Activated CD4-positive, CD25-positive, alpha-beta regulatory T cell treated with anti-CD3 and anti-CD28 coated beads, Interleukin-2, amount 50 U/mL, for 72 hours (primary cell): ENCODE measurements at regions not wholly inside any gene's neighbourhood (a gene's known extent, or its start where the extent isn't known, plus 50 kb on each side); places are given as distances from the start of the nearest gene placed in this dataset.

ENCODE experiments used
- DNase-seq: peaks from one replicate; pipeline ENCODE4 v3.0.0; 2021

GRCh38 chr16:79493911-79494310 is 106.6 kb downstream of the MAF start:
- DNase-seq: no peak

GRCh38 chr16:79492036-79492435 is 108.5 kb downstream of the MAF start:
- DNase-seq: no peak

- DNase-seq: no peak
These were observed 115.5 kb downstream of the MAF start for GRCh38 chr16:79485020-79485419.

DNA sequence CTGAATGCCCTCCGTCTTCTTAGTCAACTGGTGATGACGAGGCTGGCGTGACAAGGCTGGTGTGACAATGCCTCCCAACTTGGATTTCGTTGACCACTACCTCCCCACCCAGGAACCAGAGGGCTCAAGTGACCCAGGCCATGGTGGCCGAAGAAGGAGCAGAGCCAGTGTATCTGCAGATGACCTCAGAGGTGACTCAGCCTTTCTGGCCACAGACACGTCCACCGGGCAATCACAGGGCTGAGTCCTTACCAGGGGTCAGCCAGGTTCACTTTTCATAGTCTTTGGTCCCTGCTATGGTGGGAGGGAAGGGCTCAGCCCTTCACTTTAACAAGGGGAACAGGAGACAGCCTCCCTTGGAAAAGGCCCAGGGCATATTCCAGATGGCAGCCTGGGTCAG is 116.3 kb downstream of the MAF start:
- DNase-seq: no peak

DNA sequence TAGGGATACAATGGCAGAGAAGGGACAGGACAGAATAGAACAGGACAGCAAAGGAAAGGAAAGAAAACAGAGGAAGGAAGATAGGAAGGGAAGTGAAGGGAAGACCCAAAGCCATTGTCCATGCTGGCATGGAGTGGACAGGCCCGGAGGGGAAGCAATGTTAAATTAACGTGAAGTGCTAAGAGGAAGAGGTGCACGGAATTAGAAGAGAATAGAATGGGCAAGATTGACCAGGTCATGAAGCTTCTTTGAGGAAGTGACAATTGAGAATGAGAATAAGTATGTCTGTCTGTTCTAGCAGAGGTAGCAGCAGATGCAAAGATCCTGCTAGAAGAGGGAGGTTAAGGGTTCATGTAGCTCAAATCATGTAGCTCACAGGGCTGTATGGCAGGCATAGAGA is 117.2 kb downstream of the MAF start:
- DNase-seq: no peak

DNA sequence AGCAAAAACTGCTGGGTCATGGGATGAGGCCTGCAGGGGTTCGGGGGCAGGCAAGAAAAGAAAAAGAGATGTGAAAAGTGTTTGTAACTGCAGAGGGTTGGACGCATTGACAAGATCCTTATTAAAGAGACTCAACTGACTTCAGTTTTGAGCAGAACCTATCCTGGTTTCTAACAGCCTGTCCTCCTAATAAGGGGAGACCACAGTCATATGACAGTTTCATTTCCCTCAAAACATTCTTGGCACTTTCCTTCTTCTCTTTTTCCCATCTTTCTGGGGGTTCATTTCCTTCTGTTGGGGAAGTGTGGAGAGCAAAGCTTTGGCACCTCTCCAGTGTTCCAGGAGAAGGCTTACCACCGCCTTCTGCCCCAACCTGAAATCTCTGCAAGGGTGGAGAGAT is 118.5 kb downstream of the MAF start:
- DNase-seq: no peak

GRCh38 chr16:79480929-79481328 is 119.6 kb downstream of the MAF start:
- DNase-seq: no peak

- no peak for DNase-seq
These were observed 120.5 kb downstream of the MAF start for GRCh38 chr16:79480056-79480455.

GRCh38 chr16:79476580-79476979 is 124.0 kb downstream of the MAF start:
- no peak for DNase-seq

- DNase-seq: no peak
These were observed 124.7 kb downstream of the MAF start for GRCh38 chr16:79475841-79476240.

GRCh38 chr16:79473456-79473855 is 127.1 kb downstream of the MAF start:
- DNase-seq: no peak

GRCh38 chr16:79472426-79472825 is 128.1 kb downstream of the MAF start:
- no peak for DNase-seq

DNA sequence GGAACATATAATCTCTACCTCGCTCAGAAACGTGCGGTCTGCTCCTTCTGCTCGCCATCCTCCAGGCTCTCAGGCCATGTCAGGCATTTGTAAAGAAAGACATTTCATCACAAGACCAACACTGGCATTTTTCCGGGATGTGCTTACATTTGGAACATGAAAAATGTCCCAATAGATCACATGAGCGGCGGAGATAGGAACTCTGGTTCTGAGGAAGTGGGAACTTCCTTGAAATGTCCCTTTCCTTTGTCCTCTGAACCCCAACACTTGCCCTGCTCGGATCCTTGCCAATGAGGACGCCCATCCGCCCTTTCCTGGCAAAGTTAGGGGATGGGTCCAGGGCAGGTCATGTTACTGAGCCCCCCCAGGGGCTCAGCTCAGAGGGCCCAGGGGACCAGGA is 130.5 kb downstream of the MAF start:
- DNase-seq: no peak

GRCh38 chr16:79468631-79469030 is 131.9 kb downstream of the MAF start:
- DNase-seq: no peak

DNA sequence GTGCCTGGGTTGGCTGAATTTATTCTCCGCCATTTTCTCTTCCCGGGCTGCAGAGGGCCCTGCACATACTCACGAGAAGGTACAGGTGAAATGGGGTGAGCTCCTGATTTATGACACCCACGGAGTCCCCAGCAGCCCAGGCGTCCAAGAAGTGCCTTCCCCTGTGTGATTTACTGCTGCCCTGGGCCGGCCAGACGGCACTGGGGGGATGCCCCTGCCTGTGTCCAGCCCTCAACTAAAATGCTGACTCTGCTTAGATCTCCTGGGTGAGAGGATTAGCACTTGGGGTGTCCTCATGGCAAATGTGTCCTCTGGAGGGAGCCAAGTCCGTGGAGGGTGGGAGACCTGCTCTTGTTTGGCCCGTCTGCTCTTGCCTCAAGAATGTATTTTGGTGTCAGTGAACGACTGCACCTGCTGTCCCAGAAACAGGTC is 132.4 kb downstream of the MAF start:
- DNase-seq: no peak

DNA sequence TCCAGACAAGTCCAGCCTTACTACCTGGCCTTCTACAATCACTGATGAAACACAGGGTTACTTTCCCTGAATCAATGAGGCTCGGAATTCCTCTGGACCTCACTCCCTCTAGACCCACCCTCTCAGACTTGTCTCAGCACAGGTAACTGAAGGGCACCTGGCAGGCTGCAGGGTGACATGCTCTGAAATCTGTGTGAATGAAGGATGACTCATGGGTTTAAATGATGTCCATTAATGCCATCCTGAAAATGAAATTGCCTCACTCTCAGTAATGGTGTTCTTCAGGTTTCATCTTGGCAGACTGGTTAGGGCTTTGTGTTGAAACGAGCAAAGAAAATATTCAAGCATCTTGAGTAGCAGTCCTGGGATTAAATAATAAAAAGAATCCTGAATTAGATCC is 134.4 kb downstream of the MAF start:
- no peak for DNase-seq

DNA sequence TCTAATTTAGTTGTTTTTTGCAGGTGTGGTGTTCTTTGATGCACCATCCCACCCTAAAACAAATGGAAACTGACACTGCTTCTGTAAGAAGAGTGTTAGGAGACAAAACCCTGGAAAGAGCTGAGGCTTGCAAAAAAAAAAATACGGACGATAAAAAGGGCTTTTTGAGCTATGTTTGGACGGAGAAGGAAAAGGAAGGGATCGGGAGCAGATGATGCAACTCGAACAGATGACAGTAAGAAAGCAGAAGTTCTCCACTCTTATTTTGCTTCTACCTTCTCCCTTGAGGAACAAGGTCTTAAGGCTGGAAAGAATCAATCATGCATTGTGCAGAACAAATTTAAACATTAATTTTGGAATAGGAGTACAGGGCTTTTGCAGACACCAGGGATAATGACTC is 136.7 kb downstream of the MAF start:
- DNase-seq: no peak

DNA sequence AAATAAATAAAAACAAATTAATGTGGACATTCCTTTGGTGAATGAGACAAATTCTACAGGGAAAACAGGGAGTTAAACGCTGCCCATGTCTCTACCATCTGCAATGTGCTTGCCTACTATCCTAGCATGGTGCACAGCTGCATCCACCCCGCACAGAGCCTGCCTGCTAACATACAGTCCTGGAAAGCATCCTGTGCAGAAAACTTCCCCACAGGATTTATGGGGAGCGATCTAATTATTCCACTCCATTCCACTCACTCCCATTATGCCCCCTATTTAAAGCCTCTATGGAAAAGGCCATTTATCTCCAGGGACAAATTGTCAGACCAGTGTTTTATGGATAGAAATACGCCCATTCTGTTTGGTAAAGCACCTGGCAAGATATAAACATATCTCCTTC is 144.5 kb downstream of the MAF start:
- no peak for DNase-seq

DNA sequence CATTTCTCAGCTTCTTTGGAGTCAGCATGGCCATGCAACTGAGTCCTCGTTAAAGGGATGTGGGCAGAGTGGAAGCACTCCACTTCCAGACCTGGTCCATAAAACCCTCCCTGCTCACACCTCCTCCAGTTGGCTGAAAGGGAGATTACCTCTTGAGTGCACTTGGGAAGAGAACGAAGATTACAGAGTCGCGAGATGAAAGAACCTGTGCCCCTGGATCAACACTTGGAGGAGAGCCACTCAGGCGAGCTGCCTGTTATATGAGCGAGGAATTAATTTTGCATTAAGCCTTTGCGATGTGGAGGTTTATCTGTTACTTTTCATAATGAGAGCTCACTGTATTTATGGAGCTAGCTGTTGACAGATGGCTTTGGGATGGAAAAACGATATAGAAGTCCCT is 147.9 kb downstream of the MAF start:
- DNase-seq: no peak

GRCh38 chr16:79451196-79451816 is 149.2 kb downstream of the MAF start:
- DNase-seq: no peak

DNA sequence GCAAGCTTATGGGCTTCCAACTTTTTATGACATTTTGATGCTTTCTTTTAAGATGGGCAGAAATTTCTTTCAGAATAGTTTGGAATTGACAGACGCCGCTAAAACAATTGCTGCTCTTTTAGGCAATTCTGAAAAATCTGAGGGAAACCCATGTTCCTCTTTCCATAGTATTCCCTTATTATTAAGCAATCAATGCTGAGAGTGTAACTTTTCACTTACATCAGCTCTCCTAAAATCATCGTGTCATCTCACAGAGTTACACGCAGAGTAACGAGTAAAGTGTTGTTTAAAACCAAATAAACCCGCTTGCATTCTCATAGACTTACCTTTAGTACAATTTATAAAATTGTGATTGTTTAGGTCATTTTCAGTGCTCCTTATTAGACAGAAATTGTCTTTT is 150.6 kb downstream of the MAF start:
- DNase-seq: no peak

- no peak for DNase-seq
These were observed 151.3 kb downstream of the MAF start for GRCh38 chr16:79449067-79449769.

DNA sequence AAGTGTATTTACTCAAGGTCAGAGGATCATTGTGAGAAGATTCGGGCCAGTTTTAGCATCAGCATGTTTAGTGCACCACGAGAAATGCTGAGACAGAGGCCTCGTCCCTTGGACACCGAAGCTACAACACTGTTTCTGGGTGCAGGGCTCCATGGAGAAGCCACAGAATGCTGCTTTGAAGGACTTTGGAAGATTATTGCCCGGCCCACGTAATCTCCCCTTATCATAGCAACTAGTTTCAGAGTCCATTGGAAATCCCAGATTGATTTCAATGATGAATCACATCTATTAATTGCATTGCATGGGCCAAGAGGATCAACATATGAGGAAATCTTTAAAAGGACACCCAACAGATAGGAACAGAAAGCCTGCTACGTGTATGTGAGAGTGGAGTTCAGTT is 156.0 kb downstream of the MAF start:
- DNase-seq: no peak

DNA sequence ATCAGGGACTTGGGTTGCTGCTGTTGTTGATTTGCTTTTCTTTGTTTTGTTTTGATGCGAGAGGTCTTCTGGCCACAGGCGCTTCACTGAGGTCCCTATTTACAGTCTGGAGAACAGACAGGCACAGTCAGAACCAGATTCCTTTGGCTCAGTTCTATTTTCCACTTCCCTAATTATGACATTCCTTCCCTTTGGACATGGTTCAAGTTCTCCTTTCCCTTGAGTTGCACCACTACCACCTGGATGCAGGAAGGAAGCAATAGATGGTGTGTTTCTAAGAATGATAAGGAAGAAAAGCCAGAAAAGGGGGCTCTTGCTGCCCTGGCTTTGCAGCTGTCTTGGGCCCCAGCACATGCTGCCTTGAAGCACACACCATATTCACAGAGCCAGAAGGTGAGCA is 160.6 kb downstream of the MAF start:
- DNase-seq: no peak
